ENCODE measurements at regions not wholly inside any gene's neighbourhood (a gene's known extent, or its start where the extent isn't known, plus 50 kb on each side); places are given as distances from the start of the nearest gene placed in this dataset.

DNA sequence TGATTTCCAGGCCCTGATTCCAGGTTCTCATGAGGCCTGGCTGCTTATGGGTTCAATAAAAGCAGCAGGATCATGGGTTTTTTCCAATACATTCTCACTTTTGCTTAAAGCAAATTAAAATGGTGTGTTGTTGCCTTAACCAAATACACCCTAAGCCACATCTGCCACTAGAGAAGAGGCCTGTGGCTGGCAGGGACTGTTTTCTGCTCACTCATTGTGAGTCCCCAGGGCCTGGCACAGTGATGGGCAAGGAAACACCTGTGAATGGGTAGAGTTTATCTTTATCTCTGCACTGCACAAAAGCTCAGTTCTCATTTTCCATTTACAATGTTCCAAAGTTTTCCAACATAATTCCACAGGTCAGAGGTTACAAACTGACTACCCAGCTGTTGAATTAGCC lies 726.0 kb downstream of the UQCRFS1 start:
- Mint-ChIP-seq H3K4me1 (ENCODE audit: low read depth) (peaks cover 3% of the 10 kb centered on the region), H3K4me3 (no peak overlapping the region), H3K27ac (no peak overlapping the region), H3K27me3 (no peaks in the 10 kb centered on the region), H3K9me3 (no peaks in the 10 kb centered on the region), H3K36me3 (ENCODE audit: low read depth) (no peaks in the 10 kb centered on the region)
- TF ChIP-seq, protein P1, sequence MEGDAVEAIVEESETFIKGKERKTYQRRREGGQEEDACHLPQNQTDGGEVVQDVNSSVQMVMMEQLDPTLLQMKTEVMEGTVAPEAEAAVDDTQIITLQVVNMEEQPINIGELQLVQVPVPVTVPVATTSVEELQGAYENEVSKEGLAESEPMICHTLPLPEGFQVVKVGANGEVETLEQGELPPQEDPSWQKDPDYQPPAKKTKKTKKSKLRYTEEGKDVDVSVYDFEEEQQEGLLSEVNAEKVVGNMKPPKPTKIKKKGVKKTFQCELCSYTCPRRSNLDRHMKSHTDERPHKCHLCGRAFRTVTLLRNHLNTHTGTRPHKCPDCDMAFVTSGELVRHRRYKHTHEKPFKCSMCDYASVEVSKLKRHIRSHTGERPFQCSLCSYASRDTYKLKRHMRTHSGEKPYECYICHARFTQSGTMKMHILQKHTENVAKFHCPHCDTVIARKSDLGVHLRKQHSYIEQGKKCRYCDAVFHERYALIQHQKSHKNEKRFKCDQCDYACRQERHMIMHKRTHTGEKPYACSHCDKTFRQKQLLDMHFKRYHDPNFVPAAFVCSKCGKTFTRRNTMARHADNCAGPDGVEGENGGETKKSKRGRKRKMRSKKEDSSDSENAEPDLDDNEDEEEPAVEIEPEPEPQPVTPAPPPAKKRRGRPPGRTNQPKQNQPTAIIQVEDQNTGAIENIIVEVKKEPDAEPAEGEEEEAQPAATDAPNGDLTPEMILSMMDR (IDR thresholded peaks at IDR 0.05), result no peak
- DNase-seq (no peak), ATAC-seq (no peak)
- CTCF ChIA-PET, result interaction anchor here (0.9 kb wide), 1 partner anchor 17 kb away, joined by 3 read pairs; no protein-coding TSS in a partner anchor
- intact Hi-C loops (cut with micrococcal nuclease), result no loop called here
- POLR2A ChIA-PET, result no interaction called here

DNA sequence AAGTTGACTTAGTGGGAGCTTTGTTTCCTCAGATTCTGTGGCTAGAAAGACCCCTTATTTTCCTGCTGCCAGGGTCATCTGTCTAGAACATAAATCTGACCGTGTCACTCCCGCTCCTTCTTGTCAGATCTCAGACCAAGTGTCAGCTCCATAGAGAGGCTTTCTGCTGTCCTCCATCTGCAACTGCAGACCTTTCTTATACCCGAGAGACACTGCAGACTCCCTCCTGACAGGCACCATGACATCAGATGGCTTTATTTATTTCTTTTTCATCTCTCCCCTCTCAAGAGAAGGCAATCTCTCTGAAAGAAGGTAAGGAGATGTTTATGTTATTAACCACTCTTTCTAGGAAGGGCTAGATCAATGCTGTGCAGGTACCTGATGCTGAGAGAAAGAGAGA lies 726.5 kb downstream of the UQCRFS1 start:
- TF ChIP-seq, protein P1 (IDR thresholded peaks at IDR 0.05), result no peak
- ATAC-seq (no peak), DNase-seq (no peak)
- Mint-ChIP-seq H3K36me3 (ENCODE audit: low read depth) (no peaks in the 10 kb centered on the region), H3K4me3 (no peak overlapping the region), H3K27me3 (no peaks in the 10 kb centered on the region), H3K9me3 (no peaks in the 10 kb centered on the region), H3K27ac (no peak overlapping the region), H3K4me1 (ENCODE audit: low read depth) (peaks cover 3% of the 10 kb centered on the region)
- ChIA-PET CTCF (interaction anchor here (0.9 kb wide), 1 partner anchor 17 kb away, joined by 3 read pairs; no protein-coding TSS in a partner anchor), POLR2A (no interaction called here)
- intact Hi-C loops (cut with micrococcal nuclease), result no loop called here

DNA sequence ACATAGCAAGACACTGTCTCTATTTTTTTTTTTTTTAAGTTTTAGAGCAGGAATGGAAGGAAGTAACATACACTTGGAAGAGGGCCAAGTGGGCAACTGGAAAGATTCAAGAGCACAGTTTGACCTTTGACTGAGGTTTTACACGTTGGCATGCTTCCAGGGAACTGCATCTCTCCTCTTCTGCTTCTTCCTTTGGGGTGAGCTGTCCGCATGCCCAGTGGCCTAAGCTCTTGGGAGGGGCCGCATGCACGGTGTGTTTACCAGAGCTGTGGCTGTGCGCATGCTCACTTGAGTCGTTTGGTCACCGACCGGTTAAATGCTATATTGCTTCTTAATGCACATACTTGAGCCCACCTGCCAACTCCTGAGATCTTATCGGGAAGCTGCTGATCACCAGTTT lies 727.7 kb downstream of the UQCRFS1 start:
- Mint-ChIP-seq H3K27ac (no peak overlapping the region), H3K4me1 (ENCODE audit: low read depth) (peaks cover 3% of the 10 kb centered on the region), H3K9me3 (no peaks in the 10 kb centered on the region), H3K4me3 (no peak overlapping the region), H3K27me3 (no peaks in the 10 kb centered on the region), H3K36me3 (ENCODE audit: low read depth) (no peaks in the 10 kb centered on the region)
- ChIA-PET POLR2A (interaction anchor here (0.6 kb wide), 1 partner anchor 382 kb away, joined by 3 read pairs; no protein-coding TSS in a partner anchor), CTCF (no interaction called here)
- TF ChIP-seq, protein P1 (IDR thresholded peaks at IDR 0.05), result no peak
- DNase-seq (no peak), ATAC-seq (no peak)
- intact Hi-C loops (cut with micrococcal nuclease), result no loop called here

DNA sequence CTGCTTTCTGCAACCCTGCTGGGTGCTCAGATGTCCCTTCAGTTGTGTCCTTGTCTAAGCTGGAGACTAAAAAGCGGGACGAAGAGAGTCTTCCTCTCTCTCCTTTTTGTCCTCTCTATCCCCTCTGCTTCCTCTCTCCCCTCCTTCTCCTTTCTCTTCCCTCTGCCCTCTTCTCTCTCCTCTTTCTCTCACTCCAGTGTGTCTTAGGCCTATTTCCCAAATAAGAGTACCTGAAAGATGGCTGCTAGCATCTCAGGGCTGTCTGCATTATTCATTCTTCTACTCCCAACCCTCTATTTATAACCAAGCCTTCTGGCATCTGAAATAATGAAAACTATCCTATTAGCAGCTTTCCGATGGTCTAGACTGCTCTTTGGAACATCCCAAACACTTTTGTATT lies 729.8 kb downstream of the UQCRFS1 start:
- Mint-ChIP-seq H3K4me1 (ENCODE audit: low read depth) (peaks cover 3% of the 10 kb centered on the region), H3K27me3 (no peaks in the 10 kb centered on the region), H3K4me3 (no peak overlapping the region), H3K36me3 (ENCODE audit: low read depth) (no peaks in the 10 kb centered on the region), H3K27ac (no peak overlapping the region), H3K9me3 (no peaks in the 10 kb centered on the region)
- ChIA-PET POLR2A (no interaction called here), CTCF (no interaction called here)
- ATAC-seq (no peak), DNase-seq (no peak)
- intact Hi-C loops (cut with micrococcal nuclease), result no loop called here
- TF ChIP-seq, protein P1 (IDR thresholded peaks at IDR 0.05), result no peak

DNA sequence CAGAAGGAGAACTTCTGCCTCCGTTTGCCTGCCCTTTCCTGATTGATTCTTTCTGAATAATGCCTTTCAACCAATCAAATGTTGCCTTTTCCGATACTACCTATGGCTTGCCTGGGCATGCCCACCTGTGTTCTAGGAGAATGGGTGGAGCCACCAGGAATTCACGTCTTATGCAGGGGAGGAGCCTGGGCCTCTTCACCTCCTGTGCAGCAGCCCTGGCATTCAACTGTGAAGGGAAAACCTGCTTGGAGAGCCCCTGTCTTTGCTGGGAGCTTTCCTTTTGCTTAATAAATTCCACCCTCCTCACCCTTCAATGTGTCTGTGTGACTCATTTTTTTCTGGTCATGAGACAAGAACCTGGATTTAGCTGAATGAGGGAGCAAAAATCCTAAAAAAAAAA lies 730.7 kb downstream of the UQCRFS1 start:
- Mint-ChIP-seq H3K4me3 (no peak overlapping the region), H3K36me3 (ENCODE audit: low read depth) (no peaks in the 10 kb centered on the region), H3K9me3 (no peaks in the 10 kb centered on the region), H3K27me3 (no peaks in the 10 kb centered on the region), H3K27ac (no peak overlapping the region), H3K4me1 (ENCODE audit: low read depth) (peaks cover 3% of the 10 kb centered on the region)
- DNase-seq (no peak), ATAC-seq (no peak)
- CTCF ChIA-PET, result no interaction called here
- intact Hi-C loops (cut with micrococcal nuclease), result no loop called here
- POLR2A ChIA-PET, result no interaction called here
- TF ChIP-seq, protein P1 (IDR thresholded peaks at IDR 0.05), result no peak

Data from activated CD8-positive, alpha-beta T cell treated with anti-CD3 and anti-CD28 coated beads for 36 hours (primary cell).